ENCODE measurements at regions not wholly inside any gene's neighbourhood (a gene's known extent, or its start where the extent isn't known, plus 50 kb on each side); places are given as distances from the start of the nearest gene placed in this dataset.
A peak's percentile ranks its signal among the peaks of the same experiment; 100 is the strongest.

DNA sequence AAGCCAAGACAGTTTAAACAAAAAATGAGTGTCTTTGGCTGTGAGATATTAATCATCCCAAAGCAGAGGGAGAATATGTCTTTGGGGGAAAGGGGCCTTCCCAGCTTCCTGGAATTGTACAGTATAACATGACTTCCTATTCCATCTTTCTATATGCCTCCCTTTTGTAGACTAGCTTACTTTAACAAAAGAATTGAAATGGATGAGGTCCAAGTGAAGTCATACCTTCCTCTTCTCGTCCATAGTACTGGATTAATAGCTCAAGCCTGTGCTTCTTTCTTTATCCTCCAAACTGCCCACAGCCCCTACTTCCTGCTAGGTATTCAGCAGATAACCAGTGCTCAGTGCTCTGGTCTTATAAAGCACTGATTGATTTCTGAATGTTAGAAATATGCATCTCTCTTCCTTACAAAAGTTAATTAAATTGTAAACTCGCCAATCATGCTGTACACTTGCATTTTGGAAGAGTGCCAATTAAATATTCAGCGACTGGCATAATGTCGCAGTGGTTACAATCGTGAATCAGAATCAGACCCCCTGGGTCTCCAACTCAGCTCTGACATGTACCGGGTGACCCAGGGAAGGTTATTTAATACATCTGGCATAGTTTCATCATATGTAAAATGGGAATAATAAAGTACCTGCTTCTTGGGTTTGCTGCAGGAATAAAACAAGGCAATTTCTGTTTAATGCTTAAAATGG, 325.1 kb downstream of the RND3 start:
- intact Hi-C loops (cut with DNase I; ENCODE audit: low total_unique reads), result no loop called here
- WGBS, 5 donors, result 35 to 59% (median 37%) methylated on average over 6 of the region's 6 CpGs

DNA sequence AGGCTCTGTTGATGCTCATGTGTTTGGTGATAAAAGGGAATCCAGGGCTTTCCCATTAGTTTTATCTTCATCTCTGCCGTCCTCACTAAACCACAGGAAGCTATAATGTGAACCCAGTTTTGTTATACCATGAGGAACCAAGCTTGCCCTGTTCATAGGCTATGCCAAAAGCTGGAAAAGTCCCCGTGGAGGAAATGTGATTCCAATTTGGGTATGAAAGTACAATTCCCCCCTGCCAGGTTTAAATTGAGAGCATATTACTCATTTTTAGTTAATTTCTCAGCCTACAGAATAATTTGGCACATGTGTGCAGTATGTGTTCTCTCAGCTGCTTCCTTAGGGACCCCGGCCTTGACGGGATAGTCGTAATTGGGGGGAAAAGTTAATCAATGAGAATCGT, 327.4 kb downstream of the RND3 start:
- no peak for DNase-seq
- H3K36me3 ChIP-seq, result no peaks in the 10 kb centered on the region
- no peak overlapping the region for H3K4me3 ChIP-seq
- no peaks in the 10 kb centered on the region for H3K27me3 ChIP-seq
- intact Hi-C loops (cut with DNase I; ENCODE audit: low total_unique reads), result no loop called here
- peaks cover 0 to 10% (median 0%) of the 10 kb centered on the region in 4 donors for H3K4me1 ChIP-seq
- no peak overlapping the region for H3K27ac ChIP-seq
- H3K9me3 ChIP-seq, result no peaks in the 10 kb centered on the region
- WGBS, 5 donors, result 86 to 92% (median 89%) methylated on average over 6 of the region's 6 CpGs
- TF ChIP-seq CTCF (IDR thresholded peaks at IDR 0.05), result no peak
- no peak for TF ChIP-seq POLR2AphosphoS5 (IDR thresholded peaks at IDR 0.05)
- TF ChIP-seq EP300 (IDR thresholded peaks at IDR 0.05), result no peak
- TF ChIP-seq POLR2A (IDR thresholded peaks at IDR 0.05), result no peak

More for the DNA sequence above, 325.1 kb downstream of the RND3 start:
- no peak for TF ChIP-seq EP300 (IDR thresholded peaks at IDR 0.05)
- Histone ChIP-seq H3K4me1 (peaks cover 0 to 27% (median 7%) of the 10 kb centered on the region in 4 donors), H3K36me3 (no peaks in the 10 kb centered on the region), H3K9me3 (no peaks in the 10 kb centered on the region), H3K27me3 (no peaks in the 10 kb centered on the region), H3K27ac (no peak overlapping the region), H3K4me3 (no peak overlapping the region)
- DNase-seq, result peak in 1 of 2 donors; percentile 25

DNA sequence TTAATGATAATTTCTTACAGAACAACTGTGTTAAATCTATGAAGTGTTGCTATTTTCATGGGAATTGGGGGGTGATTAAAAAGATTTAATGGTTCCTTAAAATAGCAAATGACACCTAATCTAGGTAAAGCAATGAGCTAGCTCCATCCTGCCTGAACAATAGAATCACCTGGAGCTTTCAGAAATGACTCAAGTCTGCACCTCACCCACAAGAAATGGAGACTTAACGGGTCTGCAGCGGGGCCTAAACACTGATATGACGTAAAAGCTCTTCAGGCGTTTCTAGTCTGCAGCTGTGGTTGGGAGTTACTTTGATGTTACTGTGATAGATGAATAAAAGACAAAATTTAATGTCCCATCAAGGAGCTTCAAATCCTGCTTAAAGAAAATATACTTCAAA, 328.2 kb downstream of the RND3 start:
- no peaks in the 10 kb centered on the region for H3K27me3 ChIP-seq
- H3K36me3 ChIP-seq, result no peaks in the 10 kb centered on the region
- WGBS, 5 donors, result 67 to 97% (median 87%) methylated on average over 4 of the region's 4 CpGs
- no peak for DNase-seq
- no peak overlapping the region for H3K27ac ChIP-seq
- no peak overlapping the region for H3K4me3 ChIP-seq
- intact Hi-C loops (cut with DNase I; ENCODE audit: low total_unique reads), result no loop called here
- TF ChIP-seq CTCF (IDR thresholded peaks at IDR 0.05), result no peak
- TF ChIP-seq POLR2AphosphoS5 (IDR thresholded peaks at IDR 0.05), result no peak
- no peaks in the 10 kb centered on the region for H3K9me3 ChIP-seq
- H3K4me1 ChIP-seq, result peaks cover 0 to 16% (median 0%) of the 10 kb centered on the region in 4 donors

DNA sequence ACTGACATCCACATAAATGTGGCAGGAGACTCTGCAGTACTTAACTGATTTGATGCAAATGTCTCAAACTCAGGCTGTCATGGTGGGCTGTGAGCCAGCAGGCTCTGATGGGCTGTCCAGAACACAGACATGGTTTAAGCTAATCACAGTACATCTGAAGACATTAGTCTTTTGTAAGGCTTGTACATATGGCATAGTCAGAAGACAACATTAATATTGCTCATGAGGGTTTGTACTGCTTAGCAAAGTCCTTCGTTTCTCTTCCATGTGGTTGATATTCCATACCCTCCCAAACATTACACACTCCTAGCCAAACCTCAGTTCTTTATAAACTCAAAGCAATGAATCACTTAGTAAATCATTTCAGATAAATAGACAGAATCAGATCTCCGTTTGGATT, 330.6 kb downstream of the RND3 start:
- Histone ChIP-seq H3K27ac (no peak overlapping the region), H3K36me3 (no peaks in the 10 kb centered on the region), H3K9me3 (no peaks in the 10 kb centered on the region), H3K4me1 (peaks cover 0 to 14% (median 0%) of the 10 kb centered on the region in 4 donors), H3K27me3 (no peaks in the 10 kb centered on the region), H3K4me3 (no peak overlapping the region)
- TF ChIP-seq EP300 (IDR thresholded peaks at IDR 0.05), result no peak
- no peak for TF ChIP-seq POLR2AphosphoS5 (IDR thresholded peaks at IDR 0.05)
- no peak for TF ChIP-seq CTCF (IDR thresholded peaks at IDR 0.05)
- TF ChIP-seq POLR2A (IDR thresholded peaks at IDR 0.05), result no peak
- 49 to 62% (median 55%) methylated on average over 2 of the region's 2 CpGs for WGBS, 5 donors
- DNase-seq, result no peak
- intact Hi-C loops (cut with DNase I; ENCODE audit: low total_unique reads), result no loop called here

DNA sequence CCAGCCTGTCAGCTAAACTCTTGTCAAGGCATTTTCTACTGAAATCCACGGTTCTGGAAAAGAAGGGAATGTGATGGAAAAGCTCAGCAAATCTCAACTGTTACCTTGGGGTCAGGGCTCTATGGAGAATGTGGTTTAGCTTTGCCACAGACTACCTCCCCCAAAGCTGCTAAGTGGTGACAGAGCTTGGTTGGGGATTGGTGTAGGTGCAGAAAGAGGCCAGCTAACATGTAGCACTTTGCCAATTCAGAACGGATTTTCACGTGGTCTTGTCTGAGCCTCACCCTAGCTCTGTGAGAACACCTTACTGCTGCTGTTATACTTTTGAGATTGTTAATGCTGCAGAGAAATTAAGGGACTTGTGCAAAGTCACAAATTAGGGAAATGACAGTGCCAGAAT, 331.1 kb downstream of the RND3 start:
- no peak overlapping the region for H3K27ac ChIP-seq
- 54 to 90% (median 81%) methylated on average over 3 of the region's 3 CpGs for WGBS, 5 donors
- no peaks in the 10 kb centered on the region for H3K27me3 ChIP-seq
- H3K9me3 ChIP-seq, result no peaks in the 10 kb centered on the region
- intact Hi-C loops (cut with DNase I; ENCODE audit: low total_unique reads), result no loop called here
- no peak overlapping the region for H3K4me3 ChIP-seq
- TF ChIP-seq POLR2AphosphoS5 (IDR thresholded peaks at IDR 0.05) (no peak), EP300 (IDR thresholded peaks at IDR 0.05) (no peak), CTCF (IDR thresholded peaks at IDR 0.05) (no peak), POLR2A (IDR thresholded peaks at IDR 0.05) (no peak)
- DNase-seq, result no peak
- no peaks in the 10 kb centered on the region for H3K36me3 ChIP-seq
- H3K4me1 ChIP-seq, result peaks cover 0 to 14% (median 0%) of the 10 kb centered on the region in 4 donors

Measured in stomach (tissue), 8 donors.